IgD-negative memory B cell (primary cell): ENCODE measurements at regions not wholly inside any gene's neighbourhood (a gene's known extent, or its start where the extent isn't known, plus 50 kb on each side); places are given as distances from the start of the nearest gene placed in this dataset.
"Not testable (repeated sequence)": the region's sequence is repeated elsewhere in the genome, so short reads cannot be mapped to it uniquely, and the experiment has no call there.

Experiments
- H3K27ac Mint-ChIP-seq, 3 donors: one replicate each; pipeline ENCODE4 v1.8.0; 2020 to 2022; ENCODE audit warnings: mild to moderate bottlenecking in 3 of 3, mixed read lengths in 3 of 3, moderate library complexity in 1 of 3
- H3K27me3 Mint-ChIP-seq: one replicate; pipeline ENCODE4 v1.8.0; 2021; ENCODE audit warnings: mixed read lengths
- H3K36me3 Mint-ChIP-seq: one replicate; pipeline ENCODE4 v1.8.0; 2020; ENCODE audit warnings: mild to moderate bottlenecking, mixed read lengths
- H3K4me1 Mint-ChIP-seq, 3 donors: one replicate each; pipeline ENCODE4 v1.8.0; 2020 to 2022; ENCODE audit warnings: mixed read lengths in 3 of 3, mild to moderate bottlenecking in 1 of 3
- H3K4me3 Mint-ChIP-seq, 4 donors: one replicate each; pipeline ENCODE4 v1.8.0; 2020 to 2022; ENCODE audit warnings: mild to moderate bottlenecking in 4 of 4, mixed read lengths in 4 of 4, moderate library complexity in 3 of 4
- H3K9me3 Mint-ChIP-seq, 3 donors: one replicate each; pipeline ENCODE4 v1.8.0; 2020 to 2021; ENCODE audit warnings: mixed read lengths in 3 of 3, mild to moderate bottlenecking in 1 of 3

DNA sequence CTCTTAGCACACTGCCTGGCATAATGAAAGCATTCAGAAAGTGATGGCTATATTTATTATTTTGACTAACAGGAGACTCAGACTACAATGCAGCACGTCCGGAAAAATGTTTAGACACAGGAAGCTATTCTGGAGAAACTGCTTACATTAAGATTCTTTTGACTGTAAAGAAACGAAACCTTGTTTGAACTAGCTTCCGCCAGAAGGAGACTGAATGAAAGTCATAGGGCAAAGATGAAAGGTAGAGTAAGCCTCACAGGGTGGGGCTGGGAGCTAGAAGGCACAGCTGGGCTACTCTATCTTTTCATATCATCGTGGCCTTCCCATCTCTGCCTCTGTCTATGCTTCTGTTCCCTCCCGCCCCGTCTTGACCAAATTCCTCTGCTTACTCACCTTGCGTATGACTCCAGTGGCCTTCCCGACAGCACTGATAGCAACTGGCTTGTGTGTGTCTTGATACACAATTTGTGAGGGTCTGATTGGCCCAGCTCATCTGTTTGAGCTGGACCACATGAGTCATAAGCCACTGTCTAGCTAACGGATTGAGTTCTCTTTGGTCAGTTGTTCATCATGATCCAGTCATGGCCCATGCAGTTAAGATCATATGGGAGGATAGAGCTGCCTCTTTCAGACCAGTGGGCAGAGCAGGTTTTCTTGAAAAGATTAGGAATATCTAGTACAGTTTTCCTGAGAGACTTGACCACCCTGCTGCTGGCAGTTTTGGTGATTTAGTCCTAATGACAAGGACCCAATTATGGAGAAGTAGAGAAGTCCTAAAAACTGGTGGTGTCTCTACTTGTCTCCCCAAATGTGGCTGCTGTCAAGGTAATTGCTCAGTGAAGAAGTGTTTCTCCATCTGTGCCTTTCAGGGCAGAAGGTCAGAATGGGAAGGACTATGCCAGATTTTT, 151.5 kb upstream of the SLC38A2 start:
- peaks cover 0 to 8% (median 3%) of the 10 kb centered on the region in 3 donors for H3K9me3 Mint-ChIP-seq
- H3K4me3 Mint-ChIP-seq, result peak overlapping the region in 1 of 4 donors; percentile 56
- H3K27me3 Mint-ChIP-seq, result no peaks in the 10 kb centered on the region
- peaks cover 1 to 4% (median 2%) of the 10 kb centered on the region in 3 donors for H3K4me1 Mint-ChIP-seq
- peaks cover 11% of the 10 kb centered on the region for H3K36me3 Mint-ChIP-seq
- H3K27ac Mint-ChIP-seq, result peak overlapping the region in 1 of 3 donors; percentile 75

DNA sequence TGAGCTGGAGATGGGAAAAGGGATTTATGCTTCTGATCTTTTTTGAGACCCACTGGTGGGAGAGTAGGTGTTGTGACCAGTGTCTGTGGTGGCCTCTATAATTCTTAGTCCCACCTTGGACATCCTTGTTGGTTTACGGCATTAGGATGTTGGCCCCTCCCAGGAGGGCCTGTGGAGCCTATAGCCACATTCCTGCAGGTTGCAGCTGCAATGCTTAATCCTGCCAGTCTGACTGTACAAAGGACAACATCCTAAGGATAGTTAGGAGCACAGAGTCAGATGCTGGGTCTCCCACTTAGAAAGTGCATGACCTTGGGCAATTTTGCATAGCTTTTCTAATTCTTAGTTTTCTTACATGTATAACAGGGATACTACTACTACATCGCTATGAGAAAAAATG, 150.9 kb upstream of the SLC38A2 start:
- Mint-ChIP-seq H3K36me3 (peaks cover 11% of the 10 kb centered on the region), H3K9me3 (peaks cover 0 to 5% (median 3%) of the 10 kb centered on the region in 3 donors), H3K27ac (peak overlapping the region in 1 of 3 donors; percentile 75), H3K27me3 (no peaks in the 10 kb centered on the region), H3K4me3 (peak overlapping the region in 1 of 4 donors; percentile 56), H3K4me1 (peaks cover 1 to 6% (median 4%) of the 10 kb centered on the region in 3 donors)

DNA sequence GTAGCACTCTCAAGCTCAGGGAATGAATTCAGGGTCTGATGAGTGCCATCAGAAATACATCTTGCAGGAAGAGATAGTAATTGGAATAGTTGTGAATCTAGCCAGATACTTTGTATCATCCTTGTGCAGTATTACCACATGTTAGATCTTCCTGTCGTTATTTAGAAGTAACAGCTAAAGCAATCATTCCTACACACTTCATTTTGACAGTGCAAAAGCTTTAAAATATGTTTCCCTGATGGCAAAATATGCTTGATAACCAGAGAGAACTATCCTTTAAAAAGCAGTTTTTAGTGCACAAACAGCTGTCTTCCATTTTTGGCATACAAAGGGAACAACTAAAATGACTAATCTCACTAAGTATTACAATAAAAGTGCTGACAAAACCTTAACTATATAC, 149.5 kb upstream of the SLC38A2 start:
- Mint-ChIP-seq H3K4me1 (peaks cover 9 to 16% (median 10%) of the 10 kb centered on the region in 3 donors), H3K27me3 (no peaks in the 10 kb centered on the region), H3K27ac (no peak overlapping the region), H3K4me3 (no peak overlapping the region), H3K36me3 (peaks cover 10% of the 10 kb centered on the region), H3K9me3 (no peaks in the 10 kb centered on the region)

DNA sequence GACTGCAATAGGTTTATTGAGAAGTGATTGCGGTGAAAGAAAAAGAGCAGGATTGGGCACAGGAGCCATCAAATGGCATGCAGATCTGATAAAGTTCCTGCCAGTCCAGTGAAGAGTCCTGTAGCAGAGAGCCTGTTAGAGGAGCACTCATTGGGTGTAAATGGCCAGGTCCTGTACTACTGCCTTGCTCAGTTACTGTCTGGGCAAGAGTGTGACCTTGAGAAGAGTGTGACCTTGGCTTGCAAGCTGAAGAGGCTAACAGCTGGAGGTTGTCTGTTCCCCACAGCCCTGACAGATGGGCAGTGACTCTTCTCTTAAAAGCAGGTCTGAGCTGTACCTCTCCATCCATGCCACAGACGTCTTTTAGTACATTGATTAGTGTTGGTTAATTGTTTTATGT, 148.6 kb upstream of the SLC38A2 start:
- H3K4me1 Mint-ChIP-seq, result peaks cover 11 to 18% (median 17%) of the 10 kb centered on the region in 3 donors
- peaks cover 11% of the 10 kb centered on the region for H3K36me3 Mint-ChIP-seq
- no peaks in the 10 kb centered on the region for H3K27me3 Mint-ChIP-seq
- H3K9me3 Mint-ChIP-seq, result no peaks in the 10 kb centered on the region
- no peak overlapping the region for H3K4me3 Mint-ChIP-seq
- no peak overlapping the region for H3K27ac Mint-ChIP-seq

DNA sequence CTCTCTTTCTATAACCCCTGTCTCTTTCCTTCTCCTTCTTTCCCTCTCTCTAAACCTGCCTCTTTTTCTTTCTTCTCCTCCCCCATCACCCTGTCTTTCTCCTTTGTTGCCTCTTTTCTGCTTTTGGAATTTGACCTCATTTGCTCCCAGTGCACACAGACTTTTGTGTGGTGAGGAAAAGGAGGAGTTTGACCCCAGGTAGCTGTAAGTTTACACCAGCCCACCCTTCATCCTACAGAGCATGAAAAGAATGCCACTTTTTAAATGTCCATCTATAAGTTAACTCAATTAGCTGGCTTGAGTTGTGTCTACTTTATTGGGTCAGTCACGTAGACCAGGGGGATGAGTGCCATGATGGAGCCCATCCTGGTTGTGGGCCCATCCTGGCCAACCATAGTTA, 146.8 kb upstream of the SLC38A2 start:
- Mint-ChIP-seq H3K9me3 (no peaks in the 10 kb centered on the region), H3K27ac (peak overlapping the region in 1 of 3 donors; percentile 8), H3K27me3 (no peaks in the 10 kb centered on the region), H3K4me3 (no peak overlapping the region), H3K4me1 (peaks cover 11 to 23% (median 23%) of the 10 kb centered on the region in 3 donors), H3K36me3 (peaks cover 6% of the 10 kb centered on the region)

DNA sequence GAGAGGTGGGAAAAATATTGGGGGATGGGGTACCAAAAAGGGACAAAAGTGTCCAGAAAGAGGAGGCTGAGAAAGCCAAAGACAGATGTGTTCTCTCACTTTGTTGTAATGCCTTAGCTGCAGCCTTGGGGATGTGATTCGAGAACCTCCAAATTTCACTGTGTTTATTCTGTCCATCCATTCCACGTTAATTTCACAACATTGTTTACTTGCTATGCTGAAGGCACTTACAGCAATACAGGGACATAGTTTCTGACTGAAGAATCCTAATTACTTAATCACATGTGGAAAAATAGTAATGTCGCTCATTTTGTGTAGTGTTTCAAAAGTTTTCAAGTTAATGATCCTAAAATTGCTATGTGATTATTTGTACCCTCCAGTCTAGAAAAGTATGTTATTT, 146.2 kb upstream of the SLC38A2 start:
- no peaks in the 10 kb centered on the region for H3K9me3 Mint-ChIP-seq
- H3K36me3 Mint-ChIP-seq, result peaks cover 5% of the 10 kb centered on the region
- H3K27me3 Mint-ChIP-seq, result no peaks in the 10 kb centered on the region
- H3K27ac Mint-ChIP-seq, result peak overlapping the region in 1 of 3 donors; percentile 8
- H3K4me3 Mint-ChIP-seq, result no peak overlapping the region
- peaks cover 14 to 24% (median 21%) of the 10 kb centered on the region in 3 donors for H3K4me1 Mint-ChIP-seq

DNA sequence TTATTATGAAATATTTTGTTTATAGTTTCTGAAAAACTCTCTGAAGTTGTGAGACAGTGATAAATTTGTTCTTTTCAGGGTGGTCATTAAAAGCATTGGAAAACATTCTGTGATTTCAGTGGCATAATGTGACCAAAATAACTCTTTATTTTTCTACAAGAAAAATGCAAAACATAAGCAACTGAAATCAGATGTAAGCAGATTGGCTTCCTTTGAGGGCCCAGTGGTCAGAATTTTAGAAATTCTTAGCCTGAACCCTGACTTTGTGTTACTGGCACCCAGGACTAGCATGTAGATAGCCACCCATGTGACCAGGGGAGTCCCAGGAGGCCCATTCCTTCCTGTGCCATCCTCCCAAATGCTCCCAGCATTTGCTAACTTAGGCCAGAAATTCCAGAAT, 145.6 kb upstream of the SLC38A2 start:
- Mint-ChIP-seq H3K36me3 (peaks cover 2% of the 10 kb centered on the region), H3K9me3 (no peaks in the 10 kb centered on the region), H3K4me3 (no peak overlapping the region), H3K27ac (no peak overlapping the region), H3K27me3 (no peaks in the 10 kb centered on the region), H3K4me1 (peaks cover 17 to 28% (median 21%) of the 10 kb centered on the region in 3 donors)

DNA sequence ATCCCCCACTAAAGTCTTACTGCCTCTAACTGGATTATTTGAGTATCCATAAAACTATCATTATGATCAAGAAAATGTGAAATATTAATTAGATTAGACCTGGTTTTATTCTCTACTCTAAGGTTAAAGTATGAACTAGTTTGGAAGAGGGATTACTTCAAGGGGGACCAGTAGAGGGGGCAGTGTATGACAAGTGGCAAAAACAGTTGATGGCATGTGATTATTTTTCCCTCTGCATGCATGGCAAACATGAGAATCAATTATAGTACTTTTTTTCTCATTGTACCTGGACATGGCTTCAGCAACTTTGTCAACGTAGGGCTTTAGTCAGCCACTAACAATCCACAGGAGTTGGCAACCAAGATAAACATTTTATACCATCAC, 145.0 kb upstream of the SLC38A2 start:
- peak overlapping the region in 2 of 4 donors; percentile 2 to 90 for H3K4me3 Mint-ChIP-seq

DNA sequence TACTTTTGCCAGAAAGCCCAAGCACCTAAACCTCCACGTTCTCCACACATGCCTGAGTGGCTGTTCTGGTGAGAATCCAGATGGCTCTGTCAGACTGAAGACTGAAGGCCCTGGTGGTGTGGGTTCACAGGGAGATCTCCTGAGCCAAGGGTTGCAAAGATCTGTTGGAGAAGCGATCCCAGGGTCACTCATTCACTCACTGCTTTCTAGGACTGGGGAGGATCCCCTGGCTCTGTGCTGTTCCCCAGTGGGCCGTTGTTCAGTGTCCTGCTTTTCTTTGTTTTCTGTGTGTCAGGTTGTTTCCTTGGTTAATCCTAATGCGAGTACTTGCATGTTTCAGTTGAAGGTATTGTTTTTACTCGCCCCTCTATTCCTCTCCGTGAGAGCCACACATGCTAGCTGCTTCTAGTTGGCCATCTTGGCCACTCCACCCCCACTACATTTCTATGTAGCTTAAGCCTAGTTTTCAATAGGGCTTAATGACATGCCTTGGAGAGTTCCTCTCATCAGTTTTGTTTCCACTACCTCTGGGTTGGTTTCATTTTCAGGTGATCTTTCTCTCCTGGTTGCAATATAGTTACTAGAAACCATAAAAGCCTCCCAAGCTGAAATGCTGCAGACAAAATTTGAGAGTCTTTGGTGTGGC, 144.5 kb upstream of the SLC38A2 start:
- H3K9me3 Mint-ChIP-seq, result no peaks in the 10 kb centered on the region
- H3K27me3 Mint-ChIP-seq, result no peaks in the 10 kb centered on the region
- peak overlapping the region; percentile 2 to 48 (median 4) for H3K27ac Mint-ChIP-seq
- H3K36me3 Mint-ChIP-seq, result peaks cover 2% of the 10 kb centered on the region
- H3K4me1 Mint-ChIP-seq, result peaks cover 17 to 34% (median 23%) of the 10 kb centered on the region in 3 donors
- peak overlapping the region in 3 of 4 donors; percentile 39 to 90 (median 56) for H3K4me3 Mint-ChIP-seq

More for the DNA sequence above, 145.0 kb upstream of the SLC38A2 start:
- no peaks in the 10 kb centered on the region for H3K27me3 Mint-ChIP-seq
- H3K4me1 Mint-ChIP-seq, result peaks cover 17 to 32% (median 21%) of the 10 kb centered on the region in 3 donors
- H3K36me3 Mint-ChIP-seq, result peaks cover 2% of the 10 kb centered on the region
- H3K9me3 Mint-ChIP-seq, result no peaks in the 10 kb centered on the region
- peak overlapping the region in 2 of 3 donors; percentile 2 to 48 for H3K27ac Mint-ChIP-seq

DNA sequence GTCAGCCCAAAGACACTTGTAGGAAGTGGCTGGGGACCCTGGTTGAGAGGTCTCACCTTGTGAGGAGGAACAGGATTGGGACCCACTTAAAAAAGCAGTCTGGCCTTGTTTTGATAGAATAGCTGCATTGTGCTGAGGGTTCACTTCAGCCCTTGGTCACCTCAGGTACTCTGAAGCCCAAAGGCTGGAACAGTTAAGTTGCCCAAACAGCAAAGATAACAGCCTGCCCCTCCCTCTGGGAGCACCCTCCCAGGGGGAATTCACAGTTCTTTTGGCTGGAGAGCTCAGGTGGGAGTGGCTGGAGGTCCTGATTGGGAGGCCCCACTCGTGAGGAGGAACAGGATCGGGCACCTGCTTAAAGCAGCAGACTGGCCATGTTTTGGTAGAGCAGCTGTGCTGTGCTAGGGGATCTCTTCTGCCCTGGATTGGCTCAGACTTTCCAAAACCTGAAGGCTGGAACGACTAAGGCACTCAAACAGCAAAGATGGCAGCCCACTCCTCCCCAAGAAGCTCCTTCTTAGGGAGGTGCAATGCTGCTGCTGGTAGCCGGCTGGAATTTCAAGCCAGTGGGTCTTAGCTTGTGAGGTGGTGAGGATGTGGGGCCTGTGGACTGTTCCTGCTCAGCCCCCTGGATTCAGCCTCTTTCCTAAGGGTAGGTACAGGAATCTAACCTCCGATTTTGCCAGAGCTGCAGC, 143.8 kb upstream of the SLC38A2 start:
- Mint-ChIP-seq H3K9me3 (peaks cover 0 to 3% (median 2%) of the 10 kb centered on the region in 3 donors), H3K27ac (peak overlapping the region in 1 of 3 donors; percentile 4), H3K27me3 (no peaks in the 10 kb centered on the region), H3K4me3 (no peak overlapping the region), H3K36me3 (peaks cover 2% of the 10 kb centered on the region), H3K4me1 (peaks cover 17 to 34% (median 23%) of the 10 kb centered on the region in 3 donors)

DNA sequence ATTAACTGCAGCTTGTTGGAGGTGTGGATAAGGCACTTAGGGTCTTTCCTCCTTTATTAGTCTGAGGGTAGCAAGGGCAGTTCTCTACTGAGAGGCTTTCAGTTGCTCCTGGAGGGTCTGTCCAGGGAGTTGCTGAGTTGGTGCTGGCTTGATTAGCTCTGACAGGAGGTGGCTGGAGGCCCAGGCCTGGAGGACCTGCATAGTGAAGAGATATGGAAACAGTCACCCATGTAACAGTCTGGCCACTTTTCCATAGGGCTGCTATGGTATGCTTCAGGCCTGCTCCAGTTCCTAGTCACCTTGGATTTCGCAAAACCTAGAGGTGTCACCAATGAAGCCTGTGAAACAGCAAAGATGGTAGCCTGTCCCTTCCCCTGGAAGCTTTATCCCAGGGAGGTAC, 143.3 kb upstream of the SLC38A2 start:
- peaks cover 2 to 6% (median 5%) of the 10 kb centered on the region in 3 donors for H3K9me3 Mint-ChIP-seq
- H3K4me1 Mint-ChIP-seq, result peaks cover 17 to 34% (median 23%) of the 10 kb centered on the region in 3 donors
- peaks cover 2% of the 10 kb centered on the region for H3K36me3 Mint-ChIP-seq
- no peaks in the 10 kb centered on the region for H3K27me3 Mint-ChIP-seq
- no peak overlapping the region for H3K27ac Mint-ChIP-seq
- no peak overlapping the region for H3K4me3 Mint-ChIP-seq

DNA sequence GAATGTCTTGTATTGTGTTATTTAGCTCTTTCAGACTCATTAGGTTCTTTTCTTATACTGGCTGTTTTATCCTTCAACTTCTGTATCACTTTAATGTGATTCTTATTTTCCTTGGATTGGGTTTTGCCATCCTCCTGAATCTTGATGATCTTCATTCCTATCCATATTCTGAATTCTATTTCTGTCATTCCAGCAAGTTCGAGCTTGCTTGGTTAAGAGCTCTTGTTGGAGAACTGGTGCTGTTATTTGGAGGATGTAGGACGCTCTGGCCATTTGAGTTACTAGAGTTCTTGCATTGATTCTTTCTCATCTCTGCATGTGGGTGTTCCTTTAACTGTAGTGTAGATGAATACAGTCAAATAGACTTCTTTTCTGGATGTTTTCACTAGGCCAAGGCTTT, 142.3 kb upstream of the SLC38A2 start:
- H3K27ac Mint-ChIP-seq, result no peak overlapping the region
- no peak overlapping the region for H3K4me3 Mint-ChIP-seq
- peaks cover 15 to 34% (median 23%) of the 10 kb centered on the region in 3 donors for H3K4me1 Mint-ChIP-seq

DNA sequence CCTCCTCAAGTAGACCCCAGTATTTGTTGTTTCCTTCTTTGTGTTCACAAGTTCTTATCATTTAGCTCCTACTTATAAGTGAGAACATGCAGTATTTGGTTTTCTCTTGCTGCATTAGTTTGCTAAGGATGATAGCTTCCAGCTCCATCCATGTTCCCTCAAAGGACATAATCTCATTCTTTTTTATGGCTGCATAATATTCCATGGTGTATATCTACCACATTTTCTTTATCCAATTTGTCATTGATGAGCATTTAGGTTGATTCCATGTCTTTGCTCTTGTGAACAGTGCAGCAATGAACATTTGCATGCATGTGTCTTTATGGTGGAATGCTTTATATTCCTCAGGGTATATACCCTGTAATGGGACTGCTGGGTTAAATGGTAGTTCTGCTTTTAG, 137.7 kb upstream of the SLC38A2 start:
- H3K27me3 Mint-ChIP-seq, H3K4me3 Mint-ChIP-seq, H3K36me3 Mint-ChIP-seq, H3K27ac Mint-ChIP-seq: not testable (repeated sequence)
- Mint-ChIP-seq H3K4me1 (peaks cover 6 to 15% (median 9%) of the 10 kb centered on the region in 3 donors), H3K9me3 (peaks cover 14 to 21% (median 17%) of the 10 kb centered on the region in 3 donors)

More for the DNA sequence above, 142.3 kb upstream of the SLC38A2 start:
- Mint-ChIP-seq H3K36me3 (peaks cover 7% of the 10 kb centered on the region), H3K27me3 (no peaks in the 10 kb centered on the region), H3K9me3 (peaks cover 5 to 7% (median 6%) of the 10 kb centered on the region in 3 donors)

DNA sequence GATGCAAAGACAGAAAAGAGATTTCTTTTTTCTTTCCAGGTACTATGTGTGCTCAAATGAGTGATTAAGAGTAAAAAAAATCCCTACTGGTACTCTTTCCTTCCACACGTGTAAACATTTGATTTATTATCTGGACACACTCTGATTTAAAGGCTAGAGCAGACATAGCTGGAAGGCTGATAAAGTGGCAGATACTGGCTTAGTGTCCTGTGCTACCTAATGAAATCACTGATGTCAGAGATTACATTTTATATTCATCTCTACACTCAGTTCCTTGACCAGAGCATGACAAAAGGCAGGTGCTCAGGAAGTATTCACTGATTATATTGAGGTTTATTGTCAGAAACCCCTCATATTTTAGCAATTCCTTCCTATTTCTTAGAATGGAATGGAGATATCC, 136.6 kb upstream of the SLC38A2 start:
- peaks cover 3 to 13% (median 6%) of the 10 kb centered on the region in 3 donors for H3K4me1 Mint-ChIP-seq
- H3K36me3 Mint-ChIP-seq, result peaks cover 16% of the 10 kb centered on the region
- no peak overlapping the region for H3K4me3 Mint-ChIP-seq
- H3K9me3 Mint-ChIP-seq, result peaks cover 17 to 25% (median 20%) of the 10 kb centered on the region in 3 donors
- H3K27me3 Mint-ChIP-seq, result no peaks in the 10 kb centered on the region
- H3K27ac Mint-ChIP-seq, result no peak overlapping the region

DNA sequence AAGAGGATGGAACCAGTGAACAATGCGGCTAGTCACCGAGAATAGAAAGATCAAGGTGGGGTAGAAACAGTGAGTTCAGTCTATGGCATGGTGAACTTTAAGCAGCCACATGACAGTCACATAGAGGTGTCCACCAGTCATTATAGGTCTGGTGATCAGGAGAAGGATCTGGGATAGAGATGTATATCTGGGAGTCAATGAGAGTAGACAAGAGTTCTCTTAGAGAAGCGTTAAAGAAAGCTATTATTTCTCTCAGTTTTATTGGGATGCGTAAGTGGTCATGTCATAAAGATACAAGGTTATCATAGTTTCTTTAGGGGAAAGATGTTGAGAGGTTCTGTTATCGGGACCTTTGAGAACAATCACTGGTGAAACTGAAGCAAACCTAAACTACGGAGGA, 136.1 kb upstream of the SLC38A2 start:
- Mint-ChIP-seq H3K36me3 (peaks cover 17% of the 10 kb centered on the region), H3K9me3 (peaks cover 17 to 25% (median 20%) of the 10 kb centered on the region in 3 donors), H3K4me1 (peaks cover 2 to 11% (median 3%) of the 10 kb centered on the region in 3 donors), H3K27me3 (no peaks in the 10 kb centered on the region), H3K4me3 (no peak overlapping the region), H3K27ac (no peak overlapping the region)
